Astrocyte of the cerebellum (primary cell): ENCODE measurements at regions not wholly inside any gene's neighbourhood (a gene's known extent, or its start where the extent isn't known, plus 50 kb on each side); places are given as distances from the start of the nearest gene placed in this dataset.

Experiments used
- DNase-seq: peaks from one replicate; pipeline ENCODE4 v3.0.0-alpha.2; 2011; ENCODE audit warnings: low read depth
- H3K4me3 ChIP-seq: 2 replicates; pipeline ENCODE4 v1.5.1; 2011; ENCODE audit warnings: mild to moderate bottlenecking, low read depth, low read length, moderate library complexity
- in situ Hi-C: cut with HindIII; loops from 2 replicates; pipeline ENCODE4 v1.10.0; 2017; ENCODE audit warnings: low sequenced_read_pairs
- TF ChIP-seq, protein P1 (sequence below): IDR thresholded peaks from 2 replicates; pipeline ENCODE4 v1.5.1; 2012; ENCODE audit warnings: low read length, low read depth, moderate library complexity, mild to moderate bottlenecking; ENCODE audit errors: missing control alignments

DNA sequence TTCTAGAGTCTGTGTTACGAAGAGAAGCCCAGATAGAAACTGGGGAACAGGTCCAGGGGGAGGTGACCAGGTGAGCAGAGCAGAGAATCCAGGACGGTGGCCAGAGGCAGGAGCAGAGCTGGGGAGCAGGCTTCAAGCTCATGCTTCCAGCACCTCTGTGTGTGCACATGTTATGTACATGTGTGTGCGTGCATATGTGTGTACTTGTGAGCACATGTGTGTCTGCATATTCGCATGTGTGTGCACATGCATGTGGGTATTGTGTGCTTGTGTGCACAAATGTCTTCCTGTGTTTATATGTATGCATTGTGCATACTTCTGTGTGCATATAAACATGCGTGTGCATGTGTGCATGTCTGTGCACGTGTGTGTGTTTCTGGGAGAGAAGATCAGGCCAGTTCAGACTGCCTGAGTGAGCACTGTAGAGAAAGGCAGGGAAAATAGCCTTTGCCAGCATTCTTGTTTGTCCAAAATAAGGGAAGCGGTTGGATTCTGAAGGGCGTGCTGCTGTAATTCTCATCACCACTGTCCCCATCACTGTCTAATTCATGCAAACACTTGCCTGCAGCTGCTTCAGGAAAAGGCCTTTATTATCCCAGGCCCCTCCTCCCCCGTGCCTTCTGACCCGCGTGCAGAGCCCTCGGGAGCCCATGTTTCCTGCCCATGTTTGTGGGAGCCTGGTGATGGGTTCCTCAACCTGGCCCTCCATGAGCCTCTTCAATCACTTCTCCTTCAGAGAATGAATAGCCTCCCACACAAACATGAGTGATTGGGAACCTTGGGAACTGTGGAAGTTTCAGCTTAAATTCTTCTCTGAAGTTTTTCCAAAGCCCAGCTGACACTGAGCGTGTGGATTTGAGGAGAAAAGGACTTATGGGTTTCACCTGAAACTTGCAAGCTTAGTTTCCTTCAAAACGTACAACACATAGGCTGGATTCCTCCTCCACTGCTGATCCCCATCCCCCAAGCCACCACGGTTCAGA is 161.7 kb upstream of the AFDN start:
- in situ Hi-C loops = no loop called here
- no peak overlapping the region for H3K4me3 ChIP-seq
- TF ChIP-seq, protein P1, sequence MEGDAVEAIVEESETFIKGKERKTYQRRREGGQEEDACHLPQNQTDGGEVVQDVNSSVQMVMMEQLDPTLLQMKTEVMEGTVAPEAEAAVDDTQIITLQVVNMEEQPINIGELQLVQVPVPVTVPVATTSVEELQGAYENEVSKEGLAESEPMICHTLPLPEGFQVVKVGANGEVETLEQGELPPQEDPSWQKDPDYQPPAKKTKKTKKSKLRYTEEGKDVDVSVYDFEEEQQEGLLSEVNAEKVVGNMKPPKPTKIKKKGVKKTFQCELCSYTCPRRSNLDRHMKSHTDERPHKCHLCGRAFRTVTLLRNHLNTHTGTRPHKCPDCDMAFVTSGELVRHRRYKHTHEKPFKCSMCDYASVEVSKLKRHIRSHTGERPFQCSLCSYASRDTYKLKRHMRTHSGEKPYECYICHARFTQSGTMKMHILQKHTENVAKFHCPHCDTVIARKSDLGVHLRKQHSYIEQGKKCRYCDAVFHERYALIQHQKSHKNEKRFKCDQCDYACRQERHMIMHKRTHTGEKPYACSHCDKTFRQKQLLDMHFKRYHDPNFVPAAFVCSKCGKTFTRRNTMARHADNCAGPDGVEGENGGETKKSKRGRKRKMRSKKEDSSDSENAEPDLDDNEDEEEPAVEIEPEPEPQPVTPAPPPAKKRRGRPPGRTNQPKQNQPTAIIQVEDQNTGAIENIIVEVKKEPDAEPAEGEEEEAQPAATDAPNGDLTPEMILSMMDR = no peak
- no peak for DNase-seq

DNA sequence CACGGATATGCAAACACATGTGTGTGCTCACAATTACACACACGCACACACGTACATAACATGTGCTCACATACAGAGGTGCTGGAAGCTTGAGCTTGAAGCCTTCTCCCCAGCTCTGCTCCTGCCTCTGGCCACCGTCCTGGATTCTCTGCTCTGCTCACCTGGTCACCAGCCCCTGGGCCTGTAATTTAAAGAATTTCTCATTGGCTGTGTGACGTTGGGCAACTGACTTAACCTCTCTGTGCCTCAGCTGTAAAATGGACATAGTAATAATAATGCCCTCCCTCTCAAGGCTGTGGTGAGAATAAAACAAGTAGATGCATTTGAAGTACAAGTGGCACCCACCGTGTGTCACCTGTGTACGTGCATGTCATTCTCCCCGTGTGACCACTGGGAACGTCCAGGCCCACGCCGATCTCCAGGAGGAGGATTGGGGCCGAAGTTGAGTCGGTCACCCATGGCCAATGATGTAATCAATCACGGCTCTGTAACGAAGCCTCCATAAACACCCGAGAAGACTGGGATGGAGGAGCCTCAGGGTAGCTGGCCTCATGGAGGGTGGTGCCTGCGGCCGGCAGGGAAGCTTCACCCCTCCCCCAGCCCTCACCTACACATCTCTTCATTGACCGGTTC is 160.9 kb upstream of the AFDN start:
- TF ChIP-seq, protein P1 = no peak
- no peak for DNase-seq
- H3K4me3 ChIP-seq = no peak overlapping the region
- in situ Hi-C loops = no loop called here

DNA sequence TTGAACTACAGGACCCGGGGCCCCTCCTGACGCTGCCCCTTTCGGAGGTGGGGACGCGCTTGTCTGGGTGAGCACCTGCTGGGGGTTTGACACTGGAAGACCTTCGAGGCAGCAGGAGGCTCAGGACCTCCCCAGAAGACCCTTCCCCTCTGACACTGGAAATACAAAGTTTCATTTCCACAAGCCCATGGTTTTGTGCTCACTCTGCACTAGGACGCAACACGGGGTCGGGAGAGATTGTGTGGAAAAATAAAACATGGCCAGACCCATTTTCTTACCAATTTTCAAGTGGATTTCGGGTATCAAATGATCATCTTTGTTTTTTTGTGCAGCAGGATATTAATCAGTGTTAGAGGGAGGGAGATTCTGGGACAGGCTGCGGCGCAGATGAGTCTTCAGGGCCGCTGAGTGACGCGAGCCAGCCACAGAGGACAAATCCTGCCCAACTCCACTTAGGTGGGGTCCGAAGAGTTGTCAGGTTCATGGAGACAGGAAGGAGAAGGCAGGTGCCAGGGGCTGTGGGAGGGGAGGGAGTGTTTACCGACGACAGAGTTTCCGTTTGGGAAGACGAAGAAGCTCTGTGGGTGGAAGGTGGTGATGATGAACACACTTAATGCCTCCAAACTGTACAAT is 160.0 kb upstream of the AFDN start:
- H3K4me3 ChIP-seq = no peak overlapping the region
- in situ Hi-C loops = no loop called here
- TF ChIP-seq, protein P1 = no peak
- DNase-seq = no peak

DNA sequence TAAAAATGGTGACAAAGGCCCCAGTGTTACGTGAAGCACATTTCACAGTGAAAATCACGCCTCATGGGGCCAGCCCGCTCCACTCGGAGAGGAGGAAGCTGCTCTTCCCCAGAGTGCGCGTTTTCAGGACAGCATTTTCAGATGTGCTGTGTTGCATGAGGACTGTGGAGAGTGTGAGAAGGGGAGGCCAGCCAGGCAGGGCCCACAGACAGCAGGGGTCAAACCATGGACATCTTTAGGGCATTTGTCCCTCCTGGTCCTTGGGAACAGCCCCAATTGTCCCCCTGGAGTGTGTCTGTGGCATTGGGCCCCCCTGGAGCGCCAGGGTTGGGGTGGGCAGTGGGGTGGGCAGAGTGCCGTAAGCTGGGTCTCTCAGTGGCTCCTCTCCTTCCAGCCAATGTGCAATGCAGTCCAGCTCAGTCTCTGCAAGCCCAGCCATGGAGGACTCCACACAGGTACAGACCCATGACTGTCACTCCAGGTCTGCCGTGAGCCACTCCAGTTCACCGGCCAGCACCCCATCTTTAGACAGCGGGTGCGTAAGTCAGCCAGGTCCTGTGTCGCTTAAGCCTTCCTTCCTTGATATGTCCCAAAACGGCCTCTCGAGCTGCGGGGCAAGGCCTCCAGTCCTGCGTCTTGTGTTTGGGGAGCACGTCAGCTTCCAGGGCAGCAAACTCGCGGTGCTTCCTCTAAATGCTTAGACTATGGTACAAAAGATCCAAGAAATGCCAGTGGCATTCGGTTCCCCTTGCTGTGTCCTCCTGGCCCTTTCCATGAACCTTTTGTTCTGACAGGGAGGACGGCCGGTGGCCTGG is 159.3 kb upstream of the AFDN start:
- in situ Hi-C loops = no loop called here
- TF ChIP-seq, protein P1 = no peak

DNA sequence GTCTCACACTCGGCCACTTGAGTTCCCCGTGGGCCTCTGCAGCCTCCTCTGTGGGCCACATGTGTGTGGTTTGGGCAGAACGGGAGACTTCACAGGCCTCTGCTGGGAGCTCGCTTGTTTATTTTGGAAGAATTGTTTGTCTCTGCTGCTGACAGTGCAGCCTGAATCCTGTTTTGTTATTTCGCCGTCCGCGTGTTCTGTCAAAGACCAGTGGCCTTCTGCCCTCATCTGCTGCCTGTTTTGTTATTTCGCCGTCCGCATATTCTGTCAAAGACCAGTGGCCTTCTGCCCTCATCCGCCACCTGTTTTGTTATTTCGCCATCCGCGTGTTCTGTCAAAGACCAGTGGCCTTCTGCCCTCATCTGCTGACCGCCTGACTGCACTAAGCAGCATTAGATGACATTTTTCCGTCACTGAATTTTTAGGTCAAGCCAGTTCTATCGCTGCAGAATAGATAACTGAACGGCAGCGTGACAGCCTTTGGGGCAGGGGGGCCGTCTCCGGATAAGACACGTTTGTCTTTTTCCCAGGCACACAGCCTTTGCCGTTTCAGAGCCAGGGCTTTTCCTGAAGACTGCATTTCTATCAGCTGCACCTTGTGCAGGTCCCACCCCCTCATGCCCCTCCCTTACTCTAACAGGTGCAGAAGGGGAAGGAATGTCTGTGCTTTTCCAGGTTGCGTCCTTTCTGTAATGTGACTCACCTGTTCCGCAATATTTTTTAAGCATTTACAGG is 158.5 kb upstream of the AFDN start:
- in situ Hi-C loops = no loop called here
- H3K4me3 ChIP-seq = no peak overlapping the region
- no peak for DNase-seq
- TF ChIP-seq, protein P1 = no peak

More for the DNA sequence above, 159.3 kb upstream of the AFDN start:
- no peak for DNase-seq
- no peak overlapping the region for H3K4me3 ChIP-seq
